Left forelimb (tissue), 1 donor: ENCODE measurements at regions not wholly inside any gene's neighbourhood (a gene's known extent, or its start where the extent isn't known, plus 50 kb on each side); places are given as distances from the start of the nearest gene placed in this dataset.
"Not testable (repeated sequence)": the region's sequence is repeated elsewhere in the genome, so short reads cannot be mapped to it uniquely, and the experiment has no call there.

Experiments
- DNase-seq: peaks from one replicate; pipeline ENCODE4 v3.0.0-alpha.2; 2018; ENCODE audit warnings: low spot score

- DNase-seq, result no peak
Observed at GRCh38 chr2:150107170-150107569, 380.3 kb downstream of the RND3 start.

GRCh38 chr2:150101947-150102346, 385.5 kb downstream of the RND3 start:
- DNase-seq, result no peak

GRCh38 chr2:150100834-150101233, 386.6 kb downstream of the RND3 start:
- DNase-seq, result no peak

- no peak for DNase-seq
Observed at GRCh38 chr2:150100336-150100735, 387.1 kb downstream of the RND3 start.

- no peak for DNase-seq
Observed at GRCh38 chr2:150099805-150100204, 387.7 kb downstream of the RND3 start.

- DNase-seq, result no peak
Observed at GRCh38 chr2:150097901-150098531, 389.5 kb downstream of the RND3 start.

- no peak for DNase-seq
Observed at GRCh38 chr2:150097402-150097801, 390.1 kb downstream of the RND3 start.

- no peak for DNase-seq
Observed at GRCh38 chr2:150095361-150096095, 391.9 kb downstream of the RND3 start.

GRCh38 chr2:150091846-150092245, 395.6 kb downstream of the RND3 start:
- DNase-seq, result no peak

GRCh38 chr2:150090031-150090430, 397.4 kb downstream of the RND3 start:
- no peak for DNase-seq

GRCh38 chr2:150088538-150088937, 398.9 kb downstream of the RND3 start:
- no peak for DNase-seq

GRCh38 chr2:150085478-150085877, 402.0 kb downstream of the RND3 start:
- DNase-seq, result no peak

- DNase-seq, result no peak
Observed at GRCh38 chr2:150081775-150082481, 405.5 kb downstream of the RND3 start.

- DNase-seq, result no peak
Observed at GRCh38 chr2:150076281-150076680, 411.2 kb downstream of the RND3 start.

GRCh38 chr2:150075831-150076230, 411.6 kb downstream of the RND3 start:
- no peak for DNase-seq

GRCh38 chr2:150066490-150066889, 421.0 kb downstream of the RND3 start:
- DNase-seq, result no peak

GRCh38 chr2:150063931-150064548, 423.4 kb downstream of the RND3 start:
- DNase-seq, result no peak

GRCh38 chr2:150063432-150063889, 424.0 kb downstream of the RND3 start:
- DNase-seq, result no peak

- DNase-seq, result no peak
Observed at GRCh38 chr2:150062416-150062815, 425.1 kb downstream of the RND3 start.

- no peak for DNase-seq
Observed at GRCh38 chr2:150060341-150060740, 427.1 kb downstream of the RND3 start.

- DNase-seq, result not testable (repeated sequence)
Observed at GRCh38 chr2:150059676-150060075, 427.8 kb downstream of the RND3 start.

- DNase-seq, result no peak
Observed at GRCh38 chr2:150052457-150052856, 435.0 kb downstream of the RND3 start.

GRCh38 chr2:150051004-150051403, 436.5 kb downstream of the RND3 start:
- DNase-seq, result no peak
